ENCODE measurements at regions not wholly inside any gene's neighbourhood (a gene's known extent, or its start where the extent isn't known, plus 50 kb on each side); places are given as distances from the start of the nearest gene placed in this dataset.

DNA sequence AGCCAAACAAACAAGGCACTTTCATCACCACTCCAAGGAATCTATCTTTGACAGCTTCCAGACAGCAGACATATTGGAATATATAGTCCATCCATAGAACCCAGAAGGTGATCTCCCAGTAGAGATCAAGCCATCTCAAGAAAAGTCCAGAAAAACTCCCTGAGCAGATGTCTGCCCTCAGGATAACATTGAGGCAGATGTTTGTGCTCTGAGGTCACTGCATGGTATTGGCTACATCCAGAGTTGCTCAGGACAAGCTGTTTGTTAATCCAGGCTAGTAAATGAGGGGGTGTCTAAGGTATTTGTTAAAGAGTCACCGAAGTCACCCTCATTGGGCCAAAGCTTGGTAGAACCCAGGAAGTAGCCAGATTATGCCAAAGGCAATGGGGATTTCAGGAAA, 556.3 kb upstream of the KLF4 start:
- no CpG with 5 or more reads among the region's 1 CpG for whole genome bisulfite sequencing (ENCODE audit: extremely low coverage, insufficient read length, low lambda C conversion rate)
- H4K5ac ChIP-seq (ENCODE audit: insufficient read length, low read depth, low read length), result no peak overlapping the region

More for the DNA sequence above, 556.3 kb upstream of the KLF4 start:
- H2BK5ac ChIP-seq (ENCODE audit: insufficient read length, low read length), result no peak overlapping the region
- no peak overlapping the region for H3K4ac ChIP-seq (ENCODE audit: low read depth, low read length)
- no peak overlapping the region for H4K8ac ChIP-seq (replicated peaks; ENCODE audit: insufficient read length, low read depth, low read length)
- H3K79me2 ChIP-seq (ENCODE audit: insufficient read depth, low read length), result no peaks in the 10 kb centered on the region
- H4K20me1 ChIP-seq (ENCODE audit: control insufficient read depth, insufficient read depth, insufficient read length), result no peaks in the 10 kb centered on the region
- Mint-ChIP-seq H3K27me3 (ENCODE audit: low read depth) (no peaks in the 10 kb centered on the region; the same call in 1 of the 2 replicates), H3K9me3 (peaks cover 5 to 11% of the 10 kb centered on the region in 2 experiments), H3K4me3 (no peak overlapping the region), H3K4me1 (peaks cover 10 to 11% of the 10 kb centered on the region in 2 experiments), H3K27ac (no peak overlapping the region), H3K36me3 (ENCODE audit: insufficient read depth in 1 of 3, low read depth in 3 of 3) (peaks cover 0 to 6% (median 2%) of the 10 kb centered on the region in 3 experiments; a peak in 2 of 7 replicates)
- no peak overlapping the region for H2AFZ ChIP-seq (ENCODE audit: low read length)
- no peak overlapping the region for H3K23ac ChIP-seq (ENCODE audit: insufficient read length, low read depth, low read length)
- no peak overlapping the region for H2AK5ac ChIP-seq (ENCODE audit: insufficient read length, low read length)
- H2BK15ac ChIP-seq (ENCODE audit: low read depth, low read length), result no peak overlapping the region
- no peak overlapping the region for H3K4me2 ChIP-seq (ENCODE audit: insufficient read depth, insufficient read length, low read length)
- H3K4me1 ChIP-seq (ENCODE audit: insufficient read depth, low read length), result no peaks in the 10 kb centered on the region
- H3T11ph ChIP-seq (ENCODE audit: low read length), result no peak overlapping the region
- no peak overlapping the region for H2BK20ac ChIP-seq (ENCODE audit: low read depth, low read length, poor library complexity, severe bottlenecking)
- TF ChIP-seq, protein P1, sequence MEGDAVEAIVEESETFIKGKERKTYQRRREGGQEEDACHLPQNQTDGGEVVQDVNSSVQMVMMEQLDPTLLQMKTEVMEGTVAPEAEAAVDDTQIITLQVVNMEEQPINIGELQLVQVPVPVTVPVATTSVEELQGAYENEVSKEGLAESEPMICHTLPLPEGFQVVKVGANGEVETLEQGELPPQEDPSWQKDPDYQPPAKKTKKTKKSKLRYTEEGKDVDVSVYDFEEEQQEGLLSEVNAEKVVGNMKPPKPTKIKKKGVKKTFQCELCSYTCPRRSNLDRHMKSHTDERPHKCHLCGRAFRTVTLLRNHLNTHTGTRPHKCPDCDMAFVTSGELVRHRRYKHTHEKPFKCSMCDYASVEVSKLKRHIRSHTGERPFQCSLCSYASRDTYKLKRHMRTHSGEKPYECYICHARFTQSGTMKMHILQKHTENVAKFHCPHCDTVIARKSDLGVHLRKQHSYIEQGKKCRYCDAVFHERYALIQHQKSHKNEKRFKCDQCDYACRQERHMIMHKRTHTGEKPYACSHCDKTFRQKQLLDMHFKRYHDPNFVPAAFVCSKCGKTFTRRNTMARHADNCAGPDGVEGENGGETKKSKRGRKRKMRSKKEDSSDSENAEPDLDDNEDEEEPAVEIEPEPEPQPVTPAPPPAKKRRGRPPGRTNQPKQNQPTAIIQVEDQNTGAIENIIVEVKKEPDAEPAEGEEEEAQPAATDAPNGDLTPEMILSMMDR (conservative IDR thresholded peaks at IDR 0.05), result no peak
- H3K18ac ChIP-seq (ENCODE audit: insufficient read length, low read depth, low read length), result no peak overlapping the region
- H4K91ac ChIP-seq (ENCODE audit: insufficient read length, low read depth, low read length), result no peak overlapping the region
- H3K27me3 ChIP-seq (ENCODE audit: insufficient read depth, low read length), result no peaks in the 10 kb centered on the region
- H2BK120ac ChIP-seq (ENCODE audit: low read depth, low read length, poor library complexity, severe bottlenecking), result no peak overlapping the region
- H3K14ac ChIP-seq (ENCODE audit: insufficient read depth, low read length), result no peak overlapping the region
- no peak overlapping the region for H2BK12ac ChIP-seq (ENCODE audit: insufficient read length, low read depth, low read length)
- no peak for DNase-seq
- no peaks in the 10 kb centered on the region for H3K23me2 ChIP-seq (ENCODE audit: insufficient read length, low read depth, low read length, poor library complexity, severe bottlenecking)
- no peak overlapping the region for H3K9ac ChIP-seq (ENCODE audit: extremely low read depth, insufficient read length, low read length)
- H3K27ac ChIP-seq (ENCODE audit: insufficient read length, low read depth, low read length), result no peak overlapping the region
- no peaks in the 10 kb centered on the region for H3K79me1 ChIP-seq (ENCODE audit: insufficient read depth, low read depth, low read length, poor library complexity, severe bottlenecking)
- H3K56ac ChIP-seq (ENCODE audit: insufficient read length, low read depth, low read length), result no peak overlapping the region
- H3K9me3 ChIP-seq (ENCODE audit: control insufficient read depth, low read depth, low read length), result no peaks in the 10 kb centered on the region
